ENCODE measurements at regions not wholly inside any gene's neighbourhood (a gene's known extent, or its start where the extent isn't known, plus 50 kb on each side); places are given as distances from the start of the nearest gene placed in this dataset.

GRCh38 chr3:176840641-176841286 lies 356.5 kb downstream of the TBL1XR1 start:
- no peak overlapping the region for H3K4me2 ChIP-seq (ENCODE audit: insufficient read depth, low read length)
- no peaks in the 10 kb centered on the region for H3K9me3 ChIP-seq (replicated peaks; ENCODE audit: control insufficient read depth, insufficient read depth, low read depth, low read length)
- no peak overlapping the region for H3K9ac ChIP-seq (ENCODE audit: insufficient read depth in 1 of 2, low read depth in 2 of 2, low read length in 2 of 2)
- WGBS (ENCODE audit: insufficient coverage, low coverage, missing lambda C conversion rate), result 0% methylated on average over 8 of the region's 8 CpGs
- intact Hi-C loops (cut with micrococcal nuclease) (no loop called here), in situ Hi-C loops (cut with MboI) (no loop called here)
- no peak for FAIRE-seq
- no peak for DNase-seq (ENCODE audit: extremely low read depth in 1 of 4, low spot score in 3 of 4)
- no peaks in the 10 kb centered on the region for H3K27me3 ChIP-seq (ENCODE audit: control insufficient read depth in 2 of 2, insufficient read depth in 2 of 2, low read length in 2 of 2)
- H3K27ac ChIP-seq (ENCODE audit: extremely low read depth, low read depth, low read length), result no peak overlapping the region
- no peaks in the 10 kb centered on the region for H3K79me2 ChIP-seq (ENCODE audit: control insufficient read depth, insufficient read depth, low read length)
- no peaks in the 10 kb centered on the region for H3K4me1 ChIP-seq (replicated peaks in 1 of 2; ENCODE audit: control insufficient read depth in 2 of 2, insufficient read depth in 2 of 2, low read length in 2 of 2)
- H3K36me3 ChIP-seq (ENCODE audit: control insufficient read depth, insufficient read depth, low read length), result no peaks in the 10 kb centered on the region
- TF ChIP-seq CXXC5 (CRISPR knock-in tag; IDR thresholded peaks at IDR 0.05), result no peak
- TF ChIP-seq CEBPB (tag; IDR thresholded peaks at IDR 0.05), result no peak
- TF ChIP-seq RBM34 (IDR thresholded peaks at IDR 0.05; ENCODE audit: borderline replicate concordance, insufficient read depth, low read length), result no peak
- no peak for TF ChIP-seq NR2F6 (CRISPR knock-in tag; IDR thresholded peaks at IDR 0.05)
- TF ChIP-seq, protein P1, sequence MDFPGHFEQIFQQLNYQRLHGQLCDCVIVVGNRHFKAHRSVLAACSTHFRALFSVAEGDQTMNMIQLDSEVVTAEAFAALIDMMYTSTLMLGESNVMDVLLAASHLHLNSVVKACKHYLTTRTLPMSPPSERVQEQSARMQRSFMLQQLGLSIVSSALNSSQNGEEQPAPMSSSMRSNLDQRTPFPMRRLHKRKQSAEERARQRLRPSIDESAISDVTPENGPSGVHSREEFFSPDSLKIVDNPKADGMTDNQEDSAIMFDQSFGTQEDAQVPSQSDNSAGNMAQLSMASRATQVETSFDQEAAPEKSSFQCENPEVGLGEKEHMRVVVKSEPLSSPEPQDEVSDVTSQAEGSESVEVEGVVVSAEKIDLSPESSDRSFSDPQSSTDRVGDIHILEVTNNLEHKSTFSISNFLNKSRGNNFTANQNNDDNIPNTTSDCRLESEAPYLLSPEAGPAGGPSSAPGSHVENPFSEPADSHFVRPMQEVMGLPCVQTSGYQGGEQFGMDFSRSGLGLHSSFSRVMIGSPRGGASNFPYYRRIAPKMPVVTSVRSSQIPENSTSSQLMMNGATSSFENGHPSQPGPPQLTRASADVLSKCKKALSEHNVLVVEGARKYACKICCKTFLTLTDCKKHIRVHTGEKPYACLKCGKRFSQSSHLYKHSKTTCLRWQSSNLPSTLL (IDR thresholded peaks at IDR 0.05), result no peak
- TF ChIP-seq FOXA3 (CRISPR knock-in tag; conservative IDR thresholded peaks at IDR 0.05 in 1 of 2, IDR thresholded peaks at IDR 0.05 in 1 of 2), result no peak
- TF ChIP-seq, protein P2, sequence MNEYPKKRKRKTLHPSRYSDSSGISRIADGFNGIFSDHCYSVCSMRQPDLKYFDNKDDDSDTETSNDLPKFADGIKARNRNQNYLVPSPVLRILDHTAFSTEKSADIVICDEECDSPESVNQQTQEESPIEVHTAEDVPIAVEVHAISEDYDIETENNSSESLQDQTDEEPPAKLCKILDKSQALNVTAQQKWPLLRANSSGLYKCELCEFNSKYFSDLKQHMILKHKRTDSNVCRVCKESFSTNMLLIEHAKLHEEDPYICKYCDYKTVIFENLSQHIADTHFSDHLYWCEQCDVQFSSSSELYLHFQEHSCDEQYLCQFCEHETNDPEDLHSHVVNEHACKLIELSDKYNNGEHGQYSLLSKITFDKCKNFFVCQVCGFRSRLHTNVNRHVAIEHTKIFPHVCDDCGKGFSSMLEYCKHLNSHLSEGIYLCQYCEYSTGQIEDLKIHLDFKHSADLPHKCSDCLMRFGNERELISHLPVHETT (CRISPR knock-in tag; conservative IDR thresholded peaks at IDR 0.05 in 1 of 2, IDR thresholded peaks at IDR 0.05 in 1 of 2), result no peak
- no peak for TF ChIP-seq ZBTB2 (IDR thresholded peaks at IDR 0.05)
- no peak for TF ChIP-seq ZNF696 (CRISPR knock-in tag; conservative IDR thresholded peaks at IDR 0.05)
- TF ChIP-seq SPI1 (IDR thresholded peaks at IDR 0.05; ENCODE audit: borderline replicate concordance, low read depth, low read length), result no peak
- H2AFZ ChIP-seq (ENCODE audit: low read depth, low read length), result no peak overlapping the region
- ChIA-PET POLR2A (no interaction called here), CTCF (ENCODE audit: low intra/inter-chr PET ratio) (no interaction called here)
- ATAC-seq, result no peak
- no peak overlapping the region for H3K4me3 ChIP-seq
- no peaks in the 10 kb centered on the region for H3K9me1 ChIP-seq (ENCODE audit: control insufficient read depth, insufficient read depth, low read length)
- H4K20me1 ChIP-seq (replicated peaks; ENCODE audit: control insufficient read depth, insufficient read depth, low read length), result no peaks in the 10 kb centered on the region
- no TSS peak for BruUV-seq (replicated peaks)

Measured in K562 (cell line).